Esophagus muscularis mucosa (tissue), 4 donors: ENCODE measurements at regions not wholly inside any gene's neighbourhood (a gene's known extent, or its start where the extent isn't known, plus 50 kb on each side); places are given as distances from the start of the nearest gene placed in this dataset.

Experiments used
- CTCF ChIP-seq, 3 experiments: fragments of 200-600 bp in 2 of 3; fragments of 450-650 bp in 1 of 3; sonication (generic) in 2 of 3; IDR thresholded peaks; one replicate each; pipeline ENCODE4 v1.5.1; 2017 to 2019; ENCODE audit warnings: antibody characterized with exemption in 3 of 3, mild to moderate bottlenecking in 2 of 3, moderate library complexity in 1 of 3
- EP300 ChIP-seq: sonication (generic); formaldehyde crosslinking; IDR thresholded peaks from one replicate; pipeline ENCODE4 v1.6.1; 2017; ENCODE audit warnings: antibody characterized with exemption
- POLR2A ChIP-seq: fragments of 450-650 bp; IDR thresholded peaks from one replicate; pipeline ENCODE4 v1.6.1; 2017; ENCODE audit warnings: antibody characterized with exemption, moderate library complexity, mild to moderate bottlenecking, low read depth
- POLR2AphosphoS5 ChIP-seq, 2 donors: sonication (generic); formaldehyde crosslinking; IDR thresholded peaks; one replicate each; pipeline ENCODE4 v1.6.1; 2017; ENCODE audit warnings: antibody characterized with exemption in 2 of 2

DNA sequence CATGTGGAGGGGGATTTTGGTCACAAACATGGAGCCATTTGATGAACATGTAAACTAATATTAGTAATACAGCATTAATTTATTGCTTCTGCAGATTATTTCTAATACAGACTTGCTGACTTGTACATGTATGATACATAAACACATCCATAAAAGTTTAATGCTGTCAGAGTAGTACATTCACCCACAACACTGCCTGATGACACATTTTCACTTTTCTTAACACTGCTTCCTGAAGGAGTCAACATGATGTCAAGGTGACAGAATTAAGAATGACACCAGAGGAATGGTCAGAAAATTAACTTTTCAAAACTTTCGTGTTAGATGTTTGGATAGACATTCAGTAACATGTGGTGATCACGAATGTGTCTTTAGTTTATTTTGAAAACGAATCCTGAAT lies 199.4 kb downstream of the SATB1 start:
- TF ChIP-seq POLR2A (no peak), CTCF (IDR thresholded peaks at IDR 0.05) (no peak), POLR2AphosphoS5 (IDR thresholded peaks at IDR 0.05) (no peak), EP300 (no peak)
